HG03095 (cell line): ENCODE measurements at regions not wholly inside any gene's neighbourhood (a gene's known extent, or its start where the extent isn't known, plus 50 kb on each side); places are given as distances from the start of the nearest gene placed in this dataset.

Experiments
- ATAC-seq: cut with Tn5 transposase; IDR thresholded peaks from one replicate; pipeline ENCODE4 v1.9.1; 2021; ENCODE audit warnings: moderate library complexity; ENCODE audit not compliant: unreplicated experiment

DNA sequence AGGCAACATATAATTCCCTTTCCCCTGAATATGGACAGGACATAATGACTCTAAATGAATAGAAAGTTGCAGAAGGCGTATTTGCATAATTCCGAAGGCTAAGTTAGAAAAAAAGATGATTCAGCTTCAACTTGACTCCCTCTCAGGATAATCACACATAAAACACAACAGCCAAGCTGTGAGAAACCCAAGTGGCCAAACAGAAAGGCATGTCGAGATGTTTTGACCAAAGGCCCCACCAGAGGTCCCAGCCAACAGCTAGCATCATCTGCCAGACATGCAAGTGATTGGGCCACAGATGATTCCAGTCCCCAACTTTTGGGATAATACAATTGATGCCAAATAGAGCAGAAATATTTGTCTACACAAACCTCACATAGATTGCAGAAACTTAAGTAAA, 444.9 kb downstream of the LTN1 start:
- no peak for ATAC-seq

DNA sequence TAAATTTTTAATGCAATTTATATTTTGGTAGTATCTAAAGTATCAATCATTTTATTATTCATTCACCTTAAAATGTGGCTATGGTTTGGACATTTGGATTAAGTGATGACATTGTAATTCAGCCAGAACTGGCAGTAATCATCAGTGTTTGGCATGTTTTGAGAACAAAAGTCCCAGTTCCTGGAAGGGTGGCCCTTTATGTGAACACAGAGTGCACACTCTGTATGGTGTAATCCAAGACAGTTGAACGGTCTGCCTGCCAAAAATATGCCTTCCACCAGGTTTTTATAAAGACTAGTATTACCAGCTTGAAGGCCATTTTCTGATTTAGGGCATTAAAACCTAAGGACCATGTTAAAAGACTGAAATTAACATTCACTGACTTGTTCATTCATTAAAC, 448.7 kb downstream of the LTN1 start:
- no peak for ATAC-seq

DNA sequence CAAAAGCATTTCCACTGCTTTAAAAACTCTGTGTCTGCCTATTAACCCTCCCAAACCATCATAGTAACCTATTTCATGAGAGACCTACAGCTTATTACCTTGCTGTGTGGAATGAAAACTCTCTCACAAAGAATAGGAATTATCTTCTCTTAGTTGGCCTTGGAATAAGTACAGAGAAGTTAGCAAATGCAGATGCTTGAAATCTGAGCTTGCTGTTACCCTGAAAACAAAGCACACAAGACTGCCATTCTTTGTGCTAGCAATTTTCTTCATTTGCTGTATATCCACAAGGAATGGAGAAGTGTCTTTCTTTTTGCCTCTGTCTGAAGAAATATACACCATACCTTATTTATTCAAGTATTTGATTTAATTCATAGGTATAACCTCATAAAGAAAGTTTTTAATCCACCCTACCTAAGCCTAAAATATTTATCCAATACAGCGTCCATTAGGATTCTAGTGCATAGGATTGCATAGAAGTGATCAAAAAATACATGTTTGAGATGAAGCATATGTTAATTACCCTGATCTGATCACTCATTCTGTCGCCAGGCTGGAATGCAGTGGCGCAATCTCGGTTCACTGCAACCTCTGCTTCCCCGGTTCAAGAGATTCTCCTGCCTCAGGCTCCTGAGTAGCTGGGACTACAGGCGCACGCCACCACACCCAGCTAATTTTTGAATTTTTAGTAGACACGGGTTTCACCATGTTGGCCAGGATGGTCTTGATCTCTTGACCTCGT, 451.1 kb downstream of the LTN1 start:
- no peak for ATAC-seq

DNA sequence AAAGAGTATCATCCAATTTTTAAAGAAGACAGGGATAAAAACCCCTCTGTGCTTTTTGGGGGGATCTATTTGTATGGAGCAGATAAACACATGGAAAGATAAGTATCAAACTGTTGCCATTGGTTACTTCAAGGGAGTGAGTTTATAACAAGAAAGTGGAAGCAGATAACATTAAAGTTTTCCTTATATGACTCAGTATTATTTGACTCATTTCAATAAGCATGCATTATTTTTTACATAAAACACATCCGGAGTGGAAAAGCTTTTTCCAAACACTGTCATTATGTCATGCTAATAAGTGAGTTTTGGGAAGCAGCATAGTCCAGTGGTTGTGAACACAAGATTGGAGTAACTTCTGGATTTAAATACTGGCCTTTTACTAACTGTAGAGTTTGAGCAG, 452.2 kb downstream of the LTN1 start:
- no peak for ATAC-seq

DNA sequence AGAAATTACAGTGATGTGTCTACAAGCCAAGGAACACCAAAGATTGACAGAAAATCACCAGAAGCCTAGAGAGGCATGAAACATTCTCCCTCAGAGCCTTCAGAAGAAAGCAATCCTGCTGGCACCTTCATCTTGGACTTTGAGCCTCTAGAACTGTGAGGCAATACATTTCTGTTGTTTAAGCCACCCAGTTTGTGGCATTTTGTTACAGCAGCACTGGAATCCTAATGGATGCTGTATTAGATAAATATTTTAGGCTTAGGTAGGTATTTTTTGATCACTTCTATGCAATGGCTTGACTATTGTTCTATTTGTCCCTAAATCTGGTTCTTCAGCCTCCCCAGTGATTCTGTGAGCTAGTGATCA, 453.1 kb downstream of the LTN1 start:
- no peak for ATAC-seq

DNA sequence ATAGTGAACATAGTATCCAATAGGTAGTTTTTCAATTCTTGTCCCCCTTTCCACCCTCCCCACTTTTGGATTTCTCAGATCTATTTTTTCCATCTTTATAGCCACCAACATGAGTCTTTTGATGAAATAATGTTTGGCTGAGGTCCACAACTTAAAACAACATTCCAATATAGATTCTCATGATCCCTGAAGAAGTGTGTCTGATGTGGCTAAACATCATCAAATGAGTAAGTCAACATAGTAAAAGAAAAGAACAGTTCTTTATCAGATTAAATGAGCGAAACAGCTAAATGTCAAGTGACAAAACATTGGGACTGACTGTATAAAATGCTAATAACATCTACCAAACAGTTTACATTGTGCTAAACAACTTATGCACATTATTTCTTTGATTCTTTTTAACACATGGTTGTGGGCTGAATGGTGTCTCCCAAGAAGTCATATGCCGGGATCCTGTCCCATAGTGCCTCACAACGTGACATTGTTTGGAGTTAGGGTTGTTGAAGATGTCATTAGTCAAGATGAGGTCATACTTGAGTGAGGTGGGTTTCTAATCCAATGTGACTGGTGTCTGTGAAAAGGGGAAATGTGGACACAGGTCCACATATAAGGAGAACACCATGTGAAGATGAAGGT, 453.6 kb downstream of the LTN1 start:
- ATAC-seq, result no peak

DNA sequence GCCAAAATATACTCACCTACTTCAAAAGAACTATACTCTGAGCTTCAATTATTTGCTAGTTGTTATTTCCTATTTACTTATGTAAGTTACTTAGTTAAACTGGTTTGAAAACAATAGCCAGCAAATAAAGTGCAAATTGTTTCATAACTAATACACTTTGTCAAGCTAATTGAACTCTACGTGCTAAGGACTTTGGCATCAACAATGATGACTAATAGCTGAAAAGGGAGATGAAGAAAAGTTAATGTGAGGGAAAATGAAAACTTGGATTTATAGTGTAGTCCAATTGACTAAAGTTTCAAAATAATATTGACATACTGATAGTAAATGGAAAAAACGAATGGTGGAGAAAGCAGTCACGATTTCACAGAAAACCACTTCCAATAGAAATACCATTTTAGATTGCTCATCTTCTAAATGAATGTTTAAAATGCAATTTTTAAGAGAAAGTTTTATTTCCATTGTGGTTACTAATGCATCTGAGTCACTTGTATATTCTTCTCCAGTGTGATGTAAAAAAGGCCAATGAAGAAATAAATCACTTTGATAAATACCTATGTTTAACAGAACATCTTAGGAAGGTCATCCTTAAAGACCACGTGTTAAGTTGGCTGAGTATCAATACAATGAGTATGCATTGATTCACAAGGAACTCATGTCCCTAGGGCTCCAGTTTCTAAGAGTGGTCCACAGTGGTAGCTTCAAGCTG, 455.2 kb downstream of the LTN1 start:
- ATAC-seq, result no peak

DNA sequence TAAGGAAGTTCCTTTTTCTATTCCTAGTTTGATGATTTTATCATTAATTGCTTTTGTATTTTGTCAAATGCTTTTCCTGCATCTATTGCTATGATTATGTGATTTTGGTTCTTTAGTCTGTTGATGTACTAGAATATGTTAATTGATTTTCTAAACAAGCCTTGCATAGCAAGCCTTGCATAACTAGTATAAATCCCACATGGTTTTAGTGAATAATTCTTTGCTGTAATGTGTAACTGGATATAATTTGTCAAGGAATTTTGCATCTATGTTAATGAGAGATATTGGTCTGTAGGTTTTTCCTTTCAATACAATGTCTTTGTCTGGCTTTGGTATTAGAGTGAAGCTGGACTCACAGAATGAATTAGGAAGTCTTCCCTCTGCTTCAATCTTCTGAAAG, 460.2 kb downstream of the LTN1 start:
- no peak for ATAC-seq

DNA sequence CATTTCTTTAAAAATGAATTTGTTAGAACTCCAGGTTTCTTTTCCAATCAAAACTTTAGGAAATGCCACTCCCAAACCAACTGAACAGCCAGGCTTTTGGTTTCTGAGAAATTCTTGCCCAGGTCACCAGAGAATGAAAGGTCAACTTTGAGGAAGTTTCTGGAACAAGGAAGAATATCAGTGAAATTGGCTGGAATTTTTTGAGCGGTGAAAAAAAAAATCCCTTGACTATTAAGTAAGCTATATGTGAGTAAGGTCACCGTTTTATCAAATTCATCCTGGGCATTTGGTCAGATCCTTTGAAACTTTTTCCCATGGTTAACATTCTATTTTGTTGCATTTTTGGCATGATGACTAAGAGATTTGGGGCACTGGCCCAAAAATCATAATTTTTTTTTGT, 469.3 kb downstream of the LTN1 start:
- no peak for ATAC-seq

DNA sequence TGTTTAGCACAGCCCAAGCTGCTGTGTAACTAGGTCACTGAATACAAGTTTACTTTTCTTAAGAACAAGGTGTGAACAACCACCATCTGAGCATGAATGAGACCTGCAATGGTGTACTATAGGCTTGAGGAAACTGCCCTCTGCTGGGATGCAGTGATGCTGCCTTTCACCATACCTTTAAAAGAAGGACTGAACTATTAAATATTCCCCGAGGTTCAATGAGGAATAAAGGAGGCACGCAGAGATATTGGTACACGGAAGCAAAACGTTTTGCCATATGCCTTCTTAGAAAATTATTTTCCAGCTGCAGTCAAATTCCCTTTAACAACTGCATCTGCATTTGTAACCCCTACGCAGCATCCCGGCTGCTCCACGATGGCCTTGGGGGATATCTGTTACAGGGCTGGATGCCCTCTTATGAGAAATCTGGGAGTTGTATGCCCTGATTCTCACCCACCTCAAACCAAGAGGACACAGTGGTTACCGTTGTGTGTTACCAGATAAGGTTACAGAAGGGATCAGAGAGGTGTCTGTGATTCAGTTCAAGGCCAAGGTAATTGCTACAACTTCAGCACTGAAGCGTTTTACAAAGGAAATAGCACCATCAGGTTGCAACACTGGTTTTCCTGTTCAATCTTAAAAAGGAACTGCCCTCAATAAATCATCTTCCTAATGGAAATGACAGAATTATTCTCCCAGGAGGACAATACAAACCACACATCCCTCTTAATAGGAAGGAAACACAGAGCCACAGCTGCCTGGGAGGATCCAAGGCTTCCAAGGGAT, 470.5 kb downstream of the LTN1 start:
- no peak for ATAC-seq

DNA sequence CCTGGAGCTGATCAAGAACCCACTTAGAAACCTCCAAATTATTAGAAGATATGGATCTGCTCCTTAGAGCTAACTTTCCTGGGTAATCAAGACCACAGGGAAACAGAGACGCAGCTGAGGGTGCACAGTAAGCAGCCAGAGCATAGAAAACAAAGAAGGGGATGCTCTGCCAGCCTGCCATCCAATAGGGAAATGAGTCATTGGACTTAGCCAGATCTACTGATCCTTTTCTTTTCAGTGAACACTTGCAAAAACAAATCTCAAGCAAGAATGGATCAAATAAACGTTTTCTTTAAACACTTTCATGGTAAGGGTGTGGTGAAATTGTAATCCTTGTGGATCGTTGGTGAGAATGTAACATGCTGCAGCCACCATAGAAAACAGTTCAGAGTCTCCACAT, 474.0 kb downstream of the LTN1 start:
- no peak for ATAC-seq

DNA sequence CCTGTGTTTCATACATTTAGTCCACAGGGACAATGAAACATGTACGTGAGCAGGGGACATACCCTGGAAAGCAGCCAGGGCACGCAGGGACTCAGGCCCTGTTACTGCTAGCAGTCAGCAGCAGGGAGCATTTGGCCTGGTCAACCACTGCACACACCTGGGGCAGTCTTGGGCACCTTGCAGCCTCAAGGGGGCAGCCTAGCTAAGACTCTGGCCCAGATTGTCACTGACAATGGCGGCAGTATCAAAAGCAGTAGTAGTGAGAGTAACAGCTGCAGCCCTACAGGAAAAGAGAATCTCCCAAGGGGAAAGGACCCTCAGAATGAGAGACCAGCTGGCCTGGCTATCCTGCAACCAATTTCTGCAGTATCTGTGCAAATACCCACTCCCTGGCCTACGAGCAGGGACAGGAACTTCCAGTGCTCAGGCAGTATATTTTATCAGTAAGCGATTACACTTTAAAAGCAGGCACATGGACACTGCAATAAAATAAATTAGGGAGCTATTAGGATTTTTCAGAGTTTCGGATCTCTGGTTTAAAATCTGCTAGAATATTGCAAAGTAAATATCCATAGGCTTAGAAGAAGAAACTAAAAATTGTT, 475.6 kb downstream of the LTN1 start:
- peak; percentile 99 for ATAC-seq

DNA sequence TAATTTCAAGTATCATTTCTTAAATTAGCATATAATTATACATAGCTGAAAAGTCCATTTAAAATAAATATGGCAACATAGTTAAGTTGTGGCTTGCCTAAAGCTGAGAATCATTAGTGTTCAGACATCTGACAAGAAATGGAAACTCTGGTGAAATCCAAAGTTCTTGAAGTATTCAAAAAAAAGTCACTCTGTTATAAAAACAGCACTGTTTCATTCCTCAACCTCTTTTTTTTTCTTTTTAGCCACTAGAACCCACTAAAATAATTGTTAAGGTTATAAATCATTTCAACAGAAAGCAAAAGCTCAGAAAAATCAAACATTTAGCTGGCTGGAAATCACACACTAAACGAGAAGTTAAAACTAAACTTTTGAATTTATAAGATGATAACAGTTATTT, 476.7 kb downstream of the LTN1 start:
- ATAC-seq, result no peak

DNA sequence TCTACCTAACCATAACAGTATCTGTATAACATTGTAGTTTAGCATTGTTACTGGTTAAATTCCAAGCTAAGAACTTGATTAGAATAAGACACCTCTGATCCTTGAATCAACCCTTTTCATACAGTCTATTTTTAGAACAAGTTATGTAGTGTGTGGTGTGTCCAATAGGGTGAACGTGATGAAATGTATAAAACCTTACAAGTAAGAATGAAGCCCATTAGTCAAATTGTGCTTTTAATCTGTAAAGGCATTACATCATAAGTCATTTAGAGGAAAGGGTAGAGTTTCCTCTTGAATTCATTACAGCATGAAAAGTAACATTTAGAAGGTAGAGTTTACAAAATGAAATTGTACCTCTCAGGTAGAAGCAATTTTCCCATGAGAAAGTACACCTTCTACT, 479.2 kb downstream of the LTN1 start:
- no peak for ATAC-seq

DNA sequence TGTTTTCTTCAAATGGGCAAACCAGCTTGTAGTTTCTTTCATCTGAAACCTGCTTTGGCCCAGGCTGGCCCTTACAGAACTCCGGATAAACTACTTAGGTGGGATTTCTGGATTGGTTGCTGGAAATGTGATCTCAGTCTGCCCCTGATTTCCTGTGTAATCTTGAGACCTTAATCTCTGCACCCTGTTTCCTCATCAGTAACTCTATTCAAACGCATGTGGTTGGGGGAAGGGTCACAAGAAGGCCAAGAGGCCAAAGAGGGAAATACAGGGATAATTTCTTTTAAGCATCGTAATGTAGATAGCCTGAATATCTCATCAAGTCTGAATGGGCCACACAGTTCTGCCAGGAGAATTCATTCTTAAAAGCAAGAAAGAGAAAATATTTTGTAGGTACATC, 483.6 kb downstream of the LTN1 start:
- no peak for ATAC-seq

DNA sequence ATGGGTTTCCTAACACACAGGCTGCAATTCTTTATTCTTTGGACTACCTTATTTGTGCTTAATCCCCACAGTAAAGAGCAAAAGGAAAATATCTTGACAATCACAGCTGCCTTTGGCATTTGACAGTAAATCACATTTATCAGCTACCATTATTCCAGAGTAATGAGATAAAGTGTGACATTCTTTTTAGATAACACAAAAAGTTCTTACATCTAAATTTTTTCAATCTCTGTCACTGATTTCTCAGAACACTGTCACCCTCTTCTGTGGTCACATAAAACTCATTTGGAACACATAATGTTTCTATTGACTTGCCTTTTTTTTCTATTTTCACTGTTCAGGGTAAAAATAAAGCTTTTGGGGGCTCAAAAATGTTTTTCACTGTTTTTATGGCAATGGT, 484.6 kb downstream of the LTN1 start:
- ATAC-seq, result no peak

DNA sequence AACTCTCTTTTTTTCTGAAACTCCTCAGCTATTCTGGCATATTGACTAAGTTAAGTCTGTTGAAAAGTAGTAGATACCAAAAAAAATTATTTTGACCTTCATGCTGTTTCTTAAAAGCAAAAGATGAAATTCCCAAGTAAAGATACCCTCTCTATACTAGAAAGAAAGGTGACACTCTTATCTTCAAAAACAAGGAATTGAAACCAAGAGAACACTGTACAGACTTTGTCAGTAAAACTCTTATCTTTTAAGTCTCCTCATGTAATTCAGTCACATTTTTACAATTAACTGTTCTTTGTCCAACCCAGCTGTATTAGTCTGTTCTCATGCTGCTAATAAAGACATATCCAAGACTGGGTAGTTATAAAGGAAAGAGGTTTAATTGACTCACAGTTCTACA, 496.2 kb downstream of the LTN1 start:
- no peak for ATAC-seq

DNA sequence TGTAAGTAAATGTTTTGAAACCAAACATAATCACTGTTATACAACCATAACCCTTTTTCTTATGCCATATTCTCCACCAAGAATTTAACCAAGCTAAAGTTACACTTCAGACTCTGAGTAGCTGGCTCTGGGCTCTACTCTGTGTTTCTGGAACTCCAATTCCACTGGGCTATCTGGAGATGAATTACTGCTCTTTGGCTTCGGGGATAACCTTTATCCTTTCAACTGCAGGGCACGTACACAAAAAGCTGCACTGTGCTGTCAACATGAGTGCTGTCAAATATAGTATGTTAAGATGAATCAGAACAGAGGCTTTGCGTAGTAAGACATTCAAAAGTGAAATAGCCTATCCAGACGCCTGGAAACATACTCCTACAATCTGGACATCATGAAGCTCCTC, 500.6 kb downstream of the LTN1 start:
- no peak for ATAC-seq

DNA sequence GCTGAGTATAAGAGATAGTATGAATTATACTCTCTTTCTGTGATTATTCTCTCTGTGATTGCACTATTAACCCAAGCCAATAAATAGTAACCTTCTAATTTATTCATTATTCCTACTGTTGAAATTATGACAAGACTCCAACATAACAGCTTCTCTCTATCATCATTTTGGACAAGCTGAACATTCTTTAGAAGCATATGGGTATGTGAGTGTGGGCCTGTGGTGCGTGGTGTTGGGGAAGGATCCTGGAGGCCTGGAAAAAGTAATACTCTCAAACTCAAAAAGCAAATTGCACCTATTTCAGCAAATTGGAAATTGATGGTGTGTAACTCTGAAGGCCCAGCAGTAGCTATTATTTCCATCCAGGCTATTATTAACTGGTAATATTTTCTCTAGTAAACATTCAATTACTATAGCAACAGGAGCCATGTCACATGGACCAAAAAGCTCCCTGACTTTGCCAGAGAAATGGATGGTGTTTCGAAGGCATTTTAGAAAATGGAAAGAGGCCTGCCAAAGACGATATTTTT, 502.8 kb downstream of the LTN1 start:
- ATAC-seq, result no peak

DNA sequence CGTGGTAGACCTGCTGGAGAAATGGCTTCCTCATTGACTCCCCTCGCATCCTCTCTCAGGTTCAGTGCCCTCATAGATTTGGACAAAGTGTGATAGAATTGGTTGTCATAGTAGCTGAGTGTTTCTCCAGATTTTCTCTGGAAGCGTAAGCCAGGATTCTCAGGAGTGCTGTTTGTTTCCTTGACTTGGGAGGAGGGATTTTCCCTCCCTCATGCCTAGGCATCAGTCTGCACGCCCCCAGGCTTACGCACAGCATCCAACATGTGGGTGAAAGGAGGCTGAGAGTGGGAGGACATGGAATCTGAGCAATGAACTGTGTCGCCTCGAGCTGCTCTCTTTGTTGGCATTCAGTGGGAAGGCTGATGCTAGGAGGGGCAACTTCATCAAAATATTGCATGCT, 503.5 kb downstream of the LTN1 start:
- ATAC-seq, result no peak

DNA sequence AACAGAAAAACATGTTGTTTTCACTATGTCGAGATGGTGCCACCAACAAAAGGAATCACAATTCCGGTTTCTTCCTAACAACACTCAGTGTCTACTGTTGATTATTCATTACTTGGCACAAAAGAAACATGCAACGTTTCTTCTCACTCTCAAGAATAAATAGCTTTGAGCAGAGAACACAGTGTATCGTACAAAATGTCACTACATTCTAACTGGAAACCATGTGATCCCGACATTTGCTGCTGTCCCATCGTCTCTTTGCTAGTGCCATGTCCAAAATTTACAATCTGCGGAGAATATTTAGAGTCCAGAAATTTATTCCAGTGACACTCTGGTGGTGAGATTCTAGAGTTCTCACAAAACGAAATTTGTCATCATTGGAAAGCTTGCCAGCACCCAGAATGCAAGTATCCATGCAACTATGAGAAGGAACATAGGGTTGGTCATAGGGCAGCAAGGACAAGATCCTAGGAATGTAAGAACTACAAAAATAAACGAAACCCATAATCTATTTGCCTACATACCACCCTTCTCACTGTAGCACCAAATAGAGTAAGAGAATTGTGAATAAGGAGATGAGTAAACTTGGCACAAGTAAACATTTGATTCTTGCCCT, 505.1 kb downstream of the LTN1 start:
- ATAC-seq, result no peak
